Neural cell (in vitro differentiated cells): ENCODE measurements at regions not wholly inside any gene's neighbourhood (a gene's known extent, or its start where the extent isn't known, plus 50 kb on each side); places are given as distances from the start of the nearest gene placed in this dataset.

Experiments used
- H2AFZ ChIP-seq: fragments of 200-600, 300-800 bp; sonication (generic), shearing (Covaris generic); 2 replicates; pipeline ENCODE4 v1.6.0; 2014; ENCODE audit warnings: low read depth, mild to moderate bottlenecking, antibody characterized with exemption, low read length, moderate library complexity
- H3F3A ChIP-seq: fragments of 200-600 bp; shearing (Covaris generic); 2 replicates; pipeline ENCODE4 v1.6.1; 2016; ENCODE audit warnings: mild to moderate bottlenecking, moderate library complexity, mixed read lengths, antibody characterized with exemption, low read length; ENCODE audit not compliant: insufficient read depth, poor library complexity, severe bottlenecking
- H3K27ac ChIP-seq: fragments of 200-600, 300-800 bp; sonication (generic), shearing (Covaris generic); 2 replicates; pipeline ENCODE4 v1.5.1; 2014; ENCODE audit warnings: mild to moderate bottlenecking, low read length, moderate library complexity
- H3K27me3 ChIP-seq: fragments of 300-800, 200-600 bp; sonication (generic), shearing (Covaris generic); 2 replicates; pipeline ENCODE4 v1.6.0; 2014; ENCODE audit warnings: mild to moderate bottlenecking, low read depth, low read length, moderate library complexity; ENCODE audit not compliant: insufficient read depth
- H3K36me3 ChIP-seq: fragments of 300-800, 200-600 bp; sonication (generic), shearing (Covaris generic); 2 replicates; pipeline ENCODE4 v1.5.1; 2014; ENCODE audit warnings: mild to moderate bottlenecking, antibody characterized with exemption, low read length, moderate library complexity; ENCODE audit not compliant: insufficient read depth
- H3K4me2 ChIP-seq: fragments of 300-800, 200-600 bp; sonication (generic), shearing (Covaris generic); 2 replicates; pipeline ENCODE4 v1.6.0; 2014; ENCODE audit warnings: mild to moderate bottlenecking, low read length
- H3K4me3 ChIP-seq: fragments of 300-800, 200-600 bp; sonication (generic), shearing (Covaris generic); 2 replicates; pipeline ENCODE4 v1.5.1; 2014; ENCODE audit warnings: mild to moderate bottlenecking, low read length, moderate library complexity
- H3K79me2 ChIP-seq: fragments of 200-600 bp; shearing (Covaris generic); replicated peaks from 2 replicates; pipeline ENCODE4 v1.6.0; 2014; ENCODE audit warnings: mild to moderate bottlenecking, low read length, moderate library complexity; ENCODE audit not compliant: insufficient read depth
- H3K9ac ChIP-seq: fragments of 300-800, 200-600 bp; sonication (generic), shearing (Covaris generic); 2 replicates; pipeline ENCODE4 v1.6.1; 2016; ENCODE audit warnings: mild to moderate bottlenecking, low read length, mixed read lengths
- H3K9me2 ChIP-seq: fragments of 200-600 bp; shearing (Covaris generic); 2 replicates; pipeline ENCODE4 v1.6.1; 2016; ENCODE audit warnings: mild to moderate bottlenecking, low read length, mixed read lengths; ENCODE audit not compliant: insufficient read depth
- H3K9me3 ChIP-seq: fragments of 200-600, 300-800 bp; sonication (generic), shearing (Covaris generic); 2 replicates; pipeline ENCODE4 v1.6.1; 2016; ENCODE audit warnings: mild to moderate bottlenecking, mixed run types, low read length, moderate library complexity, mixed read lengths
- H4K20me1 ChIP-seq: fragments of 200-600 bp; shearing (Covaris generic); 2 replicates; pipeline ENCODE4 v1.6.1; 2016; ENCODE audit warnings: mild to moderate bottlenecking, mixed run types; ENCODE audit not compliant: insufficient read depth
- CTCF ChIP-seq: fragments of 450-650 bp; IDR thresholded peaks from 2 replicates; pipeline ENCODE4 v1.5.1; 2014; ENCODE audit warnings: antibody characterized with exemption, mild to moderate bottlenecking, moderate library complexity; ENCODE audit not compliant: poor library complexity, severe bottlenecking
- EP300 ChIP-seq: fragments of 450-650 bp; conservative IDR thresholded peaks from 2 replicates; pipeline ENCODE4 v1.6.1; 2014; ENCODE audit warnings: antibody characterized with exemption, mild to moderate bottlenecking, moderate library complexity; ENCODE audit not compliant: poor library complexity, severe bottlenecking
- EZH2 ChIP-seq: fragments of 200-600, 300-800 bp; shearing (Covaris generic), sonication (generic); IDR thresholded peaks from 2 replicates; pipeline ENCODE4 v1.6.1; 2014; ENCODE audit warnings: antibody characterized with exemption, low read length, borderline replicate concordance, mild to moderate bottlenecking; ENCODE audit not compliant: insufficient read depth, poor library complexity, severe bottlenecking
- MXI1 ChIP-seq: fragments of 450-650 bp; conservative IDR thresholded peaks from 2 replicates; pipeline ENCODE4 v1.6.1; 2014; ENCODE audit warnings: antibody characterized with exemption, mild to moderate bottlenecking; ENCODE audit not compliant: poor library complexity, severe bottlenecking
- POLR2AphosphoS5 ChIP-seq: IDR thresholded peaks from 2 replicates; pipeline ENCODE4 v1.6.1; 2012
- RAD21 ChIP-seq: fragments of 450-650 bp; conservative IDR thresholded peaks from 2 replicates; pipeline ENCODE4 v1.6.1; 2014; ENCODE audit warnings: antibody characterized with exemption, mild to moderate bottlenecking, moderate library complexity
- SMC3 ChIP-seq: fragments of 450-650 bp; conservative IDR thresholded peaks from 2 replicates; pipeline ENCODE4 v1.6.1; 2014; ENCODE audit warnings: antibody characterized with exemption, mild to moderate bottlenecking, moderate library complexity; ENCODE audit not compliant: poor library complexity
- TAF1 ChIP-seq: IDR thresholded peaks from 2 replicates; pipeline ENCODE4 v1.6.1; 2012; ENCODE audit warnings: low read depth
- TF ChIP-seq, protein P1 (sequence below): IDR thresholded peaks from 2 replicates; pipeline ENCODE4 v1.6.1; 2012; ENCODE audit warnings: borderline replicate concordance

- Histone ChIP-seq H3K4me3 (no peak overlapping the region), H3K9ac (no peak overlapping the region), H4K20me1 (no peaks in the 10 kb centered on the region), H3K9me2 (no peaks in the 10 kb centered on the region), H3K27me3 (no peaks in the 10 kb centered on the region), H3K27ac (no peak overlapping the region), H3K79me2 (no peaks in the 10 kb centered on the region), H2AFZ (no peak overlapping the region), H3K4me2 (no peak overlapping the region), H3F3A (no peaks in the 10 kb centered on the region), H3K36me3 (no peaks in the 10 kb centered on the region), H3K9me3 (no peaks in the 10 kb centered on the region)
- TF ChIP-seq MXI1 = no peak
- no peak for TF ChIP-seq POLR2AphosphoS5
Measured at GRCh38 chr13:99131410-99131809, 69.2 kb upstream of the UBAC2 start.

DNA sequence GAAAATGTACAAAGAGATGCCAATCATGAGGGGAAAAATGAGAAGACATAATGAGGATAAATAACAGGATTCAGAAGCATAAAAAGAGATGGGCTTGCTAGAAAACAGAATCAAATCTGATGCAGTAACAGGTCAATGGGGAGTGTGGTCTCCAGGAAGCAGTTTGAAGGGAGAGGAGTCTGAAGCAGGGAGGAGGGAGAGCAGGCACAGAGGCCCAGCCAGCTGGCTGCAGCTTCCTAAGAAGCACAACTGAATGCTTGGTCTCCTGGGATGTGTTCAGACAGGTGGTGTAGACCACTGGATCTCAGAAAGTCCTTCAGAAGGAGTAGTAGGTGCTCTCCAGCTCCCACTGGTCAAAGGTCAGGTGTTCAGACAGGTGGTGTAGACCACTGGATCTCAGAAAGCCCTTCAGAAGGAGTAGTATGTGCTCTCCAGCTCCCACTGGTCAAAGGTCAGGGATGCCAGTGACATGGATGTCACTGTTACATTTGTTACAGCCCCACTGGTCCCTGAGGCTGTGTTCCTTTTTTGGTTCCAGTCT is 68.3 kb upstream of the UBAC2 start:
- Histone ChIP-seq H3K9ac (no peak overlapping the region), H3K27me3 (no peaks in the 10 kb centered on the region), H2AFZ (no peak overlapping the region), H3K36me3 (no peaks in the 10 kb centered on the region), H3K9me3 (no peaks in the 10 kb centered on the region), H3K4me2 (no peak overlapping the region), H3K4me3 (no peak overlapping the region), H4K20me1 (no peaks in the 10 kb centered on the region), H3K9me2 (no peaks in the 10 kb centered on the region), H3K27ac (no peak overlapping the region), H3F3A (no peaks in the 10 kb centered on the region), H3K79me2 (no peaks in the 10 kb centered on the region)
- TF ChIP-seq POLR2AphosphoS5 (no peak), EZH2 (no peak), SMC3 (no peak), RAD21 (no peak), TAF1 (no peak), CTCF (no peak), MXI1 (no peak), EP300 (no peak)
- TF ChIP-seq, protein P1, sequence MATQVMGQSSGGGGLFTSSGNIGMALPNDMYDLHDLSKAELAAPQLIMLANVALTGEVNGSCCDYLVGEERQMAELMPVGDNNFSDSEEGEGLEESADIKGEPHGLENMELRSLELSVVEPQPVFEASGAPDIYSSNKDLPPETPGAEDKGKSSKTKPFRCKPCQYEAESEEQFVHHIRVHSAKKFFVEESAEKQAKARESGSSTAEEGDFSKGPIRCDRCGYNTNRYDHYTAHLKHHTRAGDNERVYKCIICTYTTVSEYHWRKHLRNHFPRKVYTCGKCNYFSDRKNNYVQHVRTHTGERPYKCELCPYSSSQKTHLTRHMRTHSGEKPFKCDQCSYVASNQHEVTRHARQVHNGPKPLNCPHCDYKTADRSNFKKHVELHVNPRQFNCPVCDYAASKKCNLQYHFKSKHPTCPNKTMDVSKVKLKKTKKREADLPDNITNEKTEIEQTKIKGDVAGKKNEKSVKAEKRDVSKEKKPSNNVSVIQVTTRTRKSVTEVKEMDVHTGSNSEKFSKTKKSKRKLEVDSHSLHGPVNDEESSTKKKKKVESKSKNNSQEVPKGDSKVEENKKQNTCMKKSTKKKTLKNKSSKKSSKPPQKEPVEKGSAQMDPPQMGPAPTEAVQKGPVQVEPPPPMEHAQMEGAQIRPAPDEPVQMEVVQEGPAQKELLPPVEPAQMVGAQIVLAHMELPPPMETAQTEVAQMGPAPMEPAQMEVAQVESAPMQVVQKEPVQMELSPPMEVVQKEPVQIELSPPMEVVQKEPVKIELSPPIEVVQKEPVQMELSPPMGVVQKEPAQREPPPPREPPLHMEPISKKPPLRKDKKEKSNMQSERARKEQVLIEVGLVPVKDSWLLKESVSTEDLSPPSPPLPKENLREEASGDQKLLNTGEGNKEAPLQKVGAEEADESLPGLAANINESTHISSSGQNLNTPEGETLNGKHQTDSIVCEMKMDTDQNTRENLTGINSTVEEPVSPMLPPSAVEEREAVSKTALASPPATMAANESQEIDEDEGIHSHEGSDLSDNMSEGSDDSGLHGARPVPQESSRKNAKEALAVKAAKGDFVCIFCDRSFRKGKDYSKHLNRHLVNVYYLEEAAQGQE = no peak

DNA sequence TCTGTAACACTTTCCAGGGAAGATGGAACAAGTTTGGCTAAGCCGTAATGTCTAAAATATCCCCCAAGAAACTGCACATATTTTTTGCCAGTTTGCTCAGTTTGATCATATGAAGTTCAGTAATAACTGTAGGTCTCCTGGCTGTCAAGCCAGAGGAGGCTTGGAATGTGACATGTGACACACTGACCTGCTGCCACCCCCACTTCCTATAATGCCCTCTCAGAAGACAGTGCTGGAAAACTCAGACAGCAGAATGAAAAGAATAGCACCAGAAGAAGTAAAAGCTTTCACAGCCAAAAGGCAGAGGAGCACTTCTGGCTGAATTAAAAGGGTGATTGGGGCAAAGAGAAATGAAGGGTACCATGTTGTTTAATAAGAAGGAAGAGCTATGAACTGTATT is 67.4 kb upstream of the UBAC2 start:
- Histone ChIP-seq H3K9ac (no peak overlapping the region), H4K20me1 (no peaks in the 10 kb centered on the region)

More for the DNA sequence above, 67.4 kb upstream of the UBAC2 start:
- Histone ChIP-seq H3K4me3 (no peak overlapping the region), H3K9me3 (no peaks in the 10 kb centered on the region), H3K9me2 (no peaks in the 10 kb centered on the region), H3K4me2 (no peak overlapping the region), H2AFZ (no peak overlapping the region), H3K79me2 (no peaks in the 10 kb centered on the region), H3K27me3 (no peaks in the 10 kb centered on the region), H3K27ac (no peak overlapping the region), H3F3A (no peaks in the 10 kb centered on the region), H3K36me3 (no peaks in the 10 kb centered on the region)
- TF ChIP-seq POLR2AphosphoS5 = no peak
- no peak for TF ChIP-seq TAF1
- no peak for TF ChIP-seq EZH2
- no peak for TF ChIP-seq CTCF
- TF ChIP-seq, protein P1 = no peak
- no peak for TF ChIP-seq SMC3
- TF ChIP-seq MXI1 = no peak
- no peak for TF ChIP-seq EP300
- no peak for TF ChIP-seq RAD21
